Middle frontal gyrus (tissue), 1 donor: ENCODE measurements at regions not wholly inside any gene's neighbourhood (a gene's known extent, or its start where the extent isn't known, plus 50 kb on each side); places are given as distances from the start of the nearest gene placed in this dataset.

ENCODE experiments used
- DNase-seq: peaks from one replicate; pipeline ENCODE4 v3.0.0-alpha.2; 2015; ENCODE audit warnings: low spot score; ENCODE audit errors: extremely low spot score

GRCh38 chr2:6449343-6449742 lies 416.4 kb downstream of the CMPK2 start:
- DNase-seq, result no peak

GRCh38 chr2:6452702-6453481 lies 412.8 kb downstream of the CMPK2 start:
- DNase-seq, result no peak

- DNase-seq, result no peak
These were observed 411.3 kb downstream of the CMPK2 start for GRCh38 chr2:6454286-6454990.

GRCh38 chr2:6459138-6459537 lies 406.6 kb downstream of the CMPK2 start:
- DNase-seq, result no peak

GRCh38 chr2:6470518-6470917 lies 395.2 kb downstream of the CMPK2 start:
- DNase-seq, result no peak

DNA sequence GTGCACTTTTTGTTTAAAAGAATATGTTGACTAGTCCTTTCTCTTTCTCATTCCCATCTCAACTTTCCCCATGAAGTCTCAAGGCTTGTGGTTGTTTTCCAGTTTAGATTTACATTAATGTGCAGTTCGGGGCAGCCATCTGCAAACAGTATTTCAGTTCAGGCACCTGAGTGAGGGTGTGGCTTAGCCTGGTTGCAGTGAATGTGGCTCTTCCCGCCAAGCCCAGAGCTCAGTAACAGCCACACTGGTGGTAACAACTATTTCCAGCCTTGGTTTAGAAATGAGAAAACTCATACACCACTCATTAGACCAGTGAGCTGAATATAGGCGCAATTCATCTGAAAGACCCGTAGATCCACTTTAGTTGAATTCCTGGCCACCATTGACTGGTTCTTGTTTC lies 394.3 kb downstream of the CMPK2 start:
- DNase-seq, result no peak

DNA sequence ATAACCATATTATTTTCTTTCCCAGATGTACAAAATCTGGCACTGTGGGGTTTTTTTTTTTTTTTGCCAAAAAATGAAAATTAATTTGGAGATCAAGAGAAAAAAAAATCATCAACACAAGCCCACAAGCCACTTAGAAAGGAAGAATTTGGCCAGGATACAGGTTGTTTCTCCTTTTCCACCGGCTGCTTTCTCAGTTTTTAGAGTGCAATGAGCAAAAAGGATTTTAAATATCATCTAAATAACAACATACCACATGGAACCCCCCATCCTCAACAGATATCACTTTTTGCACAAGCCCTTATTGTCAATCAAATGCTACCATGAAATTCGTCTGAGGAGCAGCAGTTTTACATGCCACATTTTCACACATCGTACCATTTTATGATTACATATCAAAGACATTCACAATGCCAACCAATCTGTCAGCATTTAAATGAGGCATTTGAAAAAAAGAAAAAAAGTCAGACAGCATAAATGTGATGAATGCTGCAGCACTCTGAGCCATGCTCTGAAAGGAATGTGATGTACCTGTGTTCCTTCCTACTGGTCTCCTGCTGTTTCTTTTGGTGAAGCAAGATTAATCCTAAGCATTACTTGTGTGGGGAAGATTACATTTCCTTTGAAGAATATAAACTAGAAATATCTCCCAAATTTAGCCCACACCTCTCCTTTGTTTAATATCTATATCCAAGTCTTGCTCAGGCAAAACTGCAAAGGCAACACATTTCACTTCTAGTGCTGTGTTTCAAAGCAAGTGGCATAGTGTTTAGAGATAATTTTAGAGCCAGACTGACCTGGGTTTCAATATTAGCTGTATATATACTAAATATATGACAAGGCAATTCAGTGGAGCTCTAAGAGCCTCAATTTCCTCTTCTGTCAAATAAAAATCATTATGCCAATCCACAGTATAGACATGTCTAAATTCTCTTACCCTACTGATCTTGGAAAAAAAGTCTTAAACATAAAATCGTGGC lies 391.3 kb downstream of the CMPK2 start:
- DNase-seq, result no peak

- DNase-seq, result no peak
These were observed 390.4 kb downstream of the CMPK2 start for GRCh38 chr2:6475155-6475940.

GRCh38 chr2:6480514-6480913 lies 385.2 kb downstream of the CMPK2 start:
- DNase-seq, result no peak

GRCh38 chr2:6482256-6482655 lies 383.5 kb downstream of the CMPK2 start:
- DNase-seq, result no peak

- DNase-seq, result no peak
These were observed 377.9 kb downstream of the CMPK2 start for GRCh38 chr2:6487765-6488164.

DNA sequence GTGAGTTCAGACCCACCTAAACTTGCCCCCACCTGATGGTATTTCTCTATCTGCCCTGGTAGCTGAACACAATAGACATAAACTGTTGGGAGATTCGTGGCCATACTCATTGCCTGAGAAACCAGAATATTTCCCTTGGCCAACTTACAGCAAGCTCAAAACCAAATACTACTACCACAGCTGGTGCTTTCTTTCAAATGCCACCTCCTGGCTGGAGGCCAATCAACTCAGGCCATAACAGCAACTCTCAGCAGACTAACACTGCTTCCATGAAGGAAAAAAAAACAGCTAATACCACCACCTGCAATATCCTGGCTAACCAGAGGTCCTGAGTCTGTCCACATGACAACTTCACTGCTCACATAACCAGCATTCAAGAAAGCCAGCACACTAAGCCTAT lies 373.1 kb downstream of the CMPK2 start:
- DNase-seq, result no peak

GRCh38 chr2:6493266-6493665 lies 372.4 kb downstream of the CMPK2 start:
- DNase-seq, result no peak

DNA sequence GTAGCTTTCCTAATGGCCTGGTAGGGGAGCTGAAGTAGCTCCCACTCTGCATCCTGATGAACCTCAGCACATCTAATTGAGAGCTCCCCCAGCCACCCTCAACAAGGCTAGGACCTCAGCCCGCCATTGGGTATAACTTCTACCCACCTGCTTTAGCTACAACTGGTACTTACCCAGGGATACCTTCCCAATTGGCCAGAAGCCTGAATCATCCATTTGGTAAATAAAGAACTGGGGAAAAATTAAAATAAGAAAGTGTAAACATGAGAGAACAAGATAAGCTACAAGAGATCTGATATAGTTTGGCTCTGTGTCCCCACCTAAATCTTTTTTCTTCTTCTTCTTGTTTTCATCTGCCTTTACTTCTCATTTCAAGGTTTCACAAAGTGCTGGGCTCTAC lies 372.0 kb downstream of the CMPK2 start:
- DNase-seq, result no peak

DNA sequence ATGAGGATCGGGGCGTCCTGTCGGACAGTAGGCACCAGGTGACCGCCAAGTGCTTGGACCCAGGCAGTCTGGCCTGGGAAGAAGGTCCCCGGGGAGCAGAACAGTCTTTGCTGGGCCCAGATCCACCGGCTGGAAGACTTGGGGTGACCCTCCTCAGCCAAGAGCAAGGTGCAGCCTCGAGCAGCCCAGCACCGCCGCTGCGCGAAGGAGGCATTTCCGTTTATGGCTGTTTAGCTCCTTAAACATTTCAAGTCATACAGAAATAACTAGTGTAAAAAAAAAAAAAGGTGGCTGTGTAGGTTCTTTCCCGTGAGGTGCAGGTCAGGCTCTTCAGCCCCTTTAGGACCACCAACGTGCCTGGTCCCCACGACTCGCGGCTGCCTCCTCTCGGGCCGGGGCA lies 370.2 kb downstream of the CMPK2 start:
- DNase-seq, result no peak

GRCh38 chr2:6496376-6496775 lies 369.3 kb downstream of the CMPK2 start:
- no peak for DNase-seq

DNA sequence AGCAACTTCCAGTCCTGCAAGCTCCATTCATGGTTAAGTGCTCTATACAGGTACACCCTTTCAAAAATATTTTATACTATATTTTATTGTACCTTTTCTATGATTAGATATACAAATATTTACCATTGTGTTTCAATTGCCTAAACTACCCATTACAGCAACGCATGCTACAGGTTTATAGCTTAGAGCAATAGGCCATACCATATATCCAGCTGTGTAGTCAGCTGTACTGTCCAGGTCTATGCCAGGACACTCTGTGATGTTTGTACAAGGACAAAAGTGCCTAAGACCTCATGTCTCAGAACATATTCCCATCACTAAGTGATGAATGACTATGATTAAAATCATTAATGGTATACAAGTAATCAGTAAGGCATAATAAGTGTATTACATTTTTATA lies 368.7 kb downstream of the CMPK2 start:
- DNase-seq, result no peak

DNA sequence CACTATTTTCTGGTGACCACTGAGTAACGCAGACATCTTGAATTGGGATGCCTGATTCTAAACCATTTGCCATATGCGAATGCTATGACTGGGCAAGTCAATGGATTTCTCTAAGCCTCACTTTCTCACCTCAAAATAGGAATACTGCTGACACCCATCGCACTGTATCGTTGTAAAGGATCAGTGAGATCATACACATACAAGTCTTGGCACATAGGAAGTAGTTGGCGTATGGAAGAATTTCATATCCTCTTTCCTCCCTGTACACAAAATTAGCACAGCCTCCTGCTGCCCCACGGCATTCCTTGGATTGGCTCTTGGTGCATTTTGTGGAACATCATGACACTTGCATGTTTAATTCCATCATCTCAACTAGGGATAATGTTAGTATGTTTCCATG lies 366.9 kb downstream of the CMPK2 start:
- DNase-seq, result no peak

DNA sequence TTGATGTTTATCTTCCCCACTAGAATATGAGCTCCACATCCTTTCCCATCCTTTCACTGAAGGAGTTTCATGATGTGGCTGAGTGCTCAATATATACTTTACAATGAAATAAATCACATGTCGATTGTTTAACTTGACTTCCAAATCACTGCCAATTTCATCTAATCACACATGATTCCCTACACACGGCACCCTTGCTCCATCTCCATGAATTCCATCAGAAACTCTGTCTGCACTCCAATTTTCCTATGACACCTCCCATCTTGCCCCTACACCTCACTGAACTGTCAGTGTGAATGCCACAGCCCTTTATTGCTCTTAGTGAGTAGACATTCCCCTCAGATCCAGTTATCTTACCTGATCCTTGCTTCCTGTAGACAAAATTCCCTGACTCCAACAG lies 366.0 kb downstream of the CMPK2 start:
- no peak for DNase-seq

- DNase-seq, result no peak
These were observed 359.3 kb downstream of the CMPK2 start for GRCh38 chr2:6506361-6506794.

DNA sequence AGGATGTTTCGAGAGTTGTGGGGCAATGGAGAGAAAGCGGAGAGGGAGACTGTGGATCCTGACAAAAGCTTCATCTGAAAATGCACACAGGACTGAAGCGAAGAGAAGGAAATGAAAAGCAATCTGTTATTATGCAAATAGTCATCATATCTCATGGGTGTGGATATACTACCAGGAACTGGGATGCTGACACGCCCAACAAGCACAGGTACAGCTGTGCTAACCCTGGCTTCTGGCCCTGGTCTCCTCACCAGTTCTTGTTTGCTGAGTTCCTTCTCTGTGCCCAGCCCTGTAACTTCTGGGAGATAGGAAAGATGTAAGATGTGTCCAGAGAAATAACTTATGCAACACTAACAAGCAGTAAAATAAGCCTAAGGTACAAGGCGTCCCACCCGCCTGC lies 358.8 kb downstream of the CMPK2 start:
- DNase-seq, result no peak
